Neural progenitor cell (in vitro differentiated cells): ENCODE measurements at regions not wholly inside any gene's neighbourhood (a gene's known extent, or its start where the extent isn't known, plus 50 kb on each side); places are given as distances from the start of the nearest gene placed in this dataset.

Source experiments
- EZH2 ChIP-seq: fragments of 200-600 bp; sonication (generic); IDR thresholded peaks from 2 replicates; pipeline ENCODE4 v1.6.1; 2017; ENCODE audit warnings: antibody characterized with exemption, mild to moderate bottlenecking, moderate library complexity
- EZH2phosphoT487 ChIP-seq: fragments of 200-600 bp; sonication (generic); IDR thresholded peaks from 2 replicates; pipeline ENCODE4 v1.6.1; 2017; ENCODE audit warnings: antibody characterized with exemption
- TF ChIP-seq, protein P1 (sequence below): fragments of 200-600 bp; sonication (generic); IDR thresholded peaks from 2 replicates; pipeline ENCODE4 v1.5.1; 2017; ENCODE audit warnings: antibody characterized with exemption, mild to moderate bottlenecking

DNA sequence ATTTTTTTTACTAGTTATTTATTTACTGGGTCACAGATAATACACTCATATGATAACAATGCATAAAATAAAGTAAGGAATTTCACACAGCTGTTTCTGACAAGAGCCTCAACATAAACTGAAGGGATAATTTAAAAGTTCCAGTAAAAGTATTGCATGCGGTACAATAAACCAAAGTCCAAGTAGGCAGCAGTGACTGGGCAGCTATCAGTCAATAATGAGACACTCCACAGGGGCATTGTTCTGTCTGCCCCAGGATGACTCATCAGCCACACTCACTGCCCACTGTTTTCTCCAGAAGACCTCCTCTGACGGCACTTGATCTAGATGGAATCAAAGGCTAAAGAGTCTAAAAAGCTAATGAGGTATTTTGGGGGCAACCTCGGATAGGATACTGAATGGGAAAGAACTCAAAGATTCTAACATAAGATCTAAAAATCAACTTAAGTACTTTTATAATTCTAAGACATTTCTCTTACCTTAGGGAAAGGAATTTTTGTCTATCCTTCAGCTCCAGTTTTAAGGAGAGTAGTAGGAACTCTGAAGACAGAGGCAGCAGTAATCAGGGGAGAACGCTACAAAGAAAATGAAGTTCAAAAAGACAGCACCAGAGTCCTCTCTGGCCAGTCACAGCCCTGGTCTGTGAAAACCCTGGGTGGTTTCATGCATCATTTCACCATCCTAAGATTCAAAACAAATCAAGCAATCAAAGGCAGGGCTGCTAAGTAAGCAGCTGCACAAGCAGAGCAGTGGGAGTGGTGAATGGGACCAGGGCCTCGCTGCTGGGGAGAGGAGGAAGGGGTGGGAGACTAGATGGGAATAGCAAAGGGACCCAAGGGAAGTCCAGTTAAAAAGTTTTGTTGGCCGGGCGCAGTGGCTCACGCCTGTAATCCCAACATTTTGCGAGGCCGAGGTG lies 175.1 kb downstream of the AVL9 start:
- TF ChIP-seq, protein P1, sequence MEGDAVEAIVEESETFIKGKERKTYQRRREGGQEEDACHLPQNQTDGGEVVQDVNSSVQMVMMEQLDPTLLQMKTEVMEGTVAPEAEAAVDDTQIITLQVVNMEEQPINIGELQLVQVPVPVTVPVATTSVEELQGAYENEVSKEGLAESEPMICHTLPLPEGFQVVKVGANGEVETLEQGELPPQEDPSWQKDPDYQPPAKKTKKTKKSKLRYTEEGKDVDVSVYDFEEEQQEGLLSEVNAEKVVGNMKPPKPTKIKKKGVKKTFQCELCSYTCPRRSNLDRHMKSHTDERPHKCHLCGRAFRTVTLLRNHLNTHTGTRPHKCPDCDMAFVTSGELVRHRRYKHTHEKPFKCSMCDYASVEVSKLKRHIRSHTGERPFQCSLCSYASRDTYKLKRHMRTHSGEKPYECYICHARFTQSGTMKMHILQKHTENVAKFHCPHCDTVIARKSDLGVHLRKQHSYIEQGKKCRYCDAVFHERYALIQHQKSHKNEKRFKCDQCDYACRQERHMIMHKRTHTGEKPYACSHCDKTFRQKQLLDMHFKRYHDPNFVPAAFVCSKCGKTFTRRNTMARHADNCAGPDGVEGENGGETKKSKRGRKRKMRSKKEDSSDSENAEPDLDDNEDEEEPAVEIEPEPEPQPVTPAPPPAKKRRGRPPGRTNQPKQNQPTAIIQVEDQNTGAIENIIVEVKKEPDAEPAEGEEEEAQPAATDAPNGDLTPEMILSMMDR = no peak
- TF ChIP-seq EZH2 = no peak
- no peak for TF ChIP-seq EZH2phosphoT487
